Gastroesophageal sphincter (tissue), 3 donors: ENCODE measurements at regions not wholly inside any gene's neighbourhood (a gene's known extent, or its start where the extent isn't known, plus 50 kb on each side); places are given as distances from the start of the nearest gene placed in this dataset.

Source experiments
- EP300 ChIP-seq: sonication (generic); formaldehyde crosslinking; IDR thresholded peaks from one replicate; pipeline ENCODE4 v1.6.1; 2017; ENCODE audit warnings: antibody characterized with exemption, mild to moderate bottlenecking
- POLR2A ChIP-seq, 2 donors: fragments of 450-650 bp; IDR thresholded peaks; one replicate each; pipeline ENCODE4 v1.6.1; 2017; ENCODE audit warnings: antibody characterized with exemption in 2 of 2, mild to moderate bottlenecking in 2 of 2, moderate library complexity in 1 of 2
- POLR2AphosphoS5 ChIP-seq: sonication (generic); formaldehyde crosslinking; IDR thresholded peaks from one replicate; pipeline ENCODE4 v1.6.1; 2017; ENCODE audit warnings: antibody characterized with exemption
- TF ChIP-seq, protein P1 (sequence below), 4 experiments: fragments of 200-600 bp in 2 of 4; fragments of 450-650 bp in 2 of 4; sonication (generic) in 1 of 4; IDR thresholded peaks; one replicate each; pipeline ENCODE4 v1.5.1; 2017 to 2019; ENCODE audit warnings: antibody characterized with exemption in 4 of 4, mild to moderate bottlenecking in 2 of 4, moderate library complexity in 2 of 4

- TF ChIP-seq, protein P1, sequence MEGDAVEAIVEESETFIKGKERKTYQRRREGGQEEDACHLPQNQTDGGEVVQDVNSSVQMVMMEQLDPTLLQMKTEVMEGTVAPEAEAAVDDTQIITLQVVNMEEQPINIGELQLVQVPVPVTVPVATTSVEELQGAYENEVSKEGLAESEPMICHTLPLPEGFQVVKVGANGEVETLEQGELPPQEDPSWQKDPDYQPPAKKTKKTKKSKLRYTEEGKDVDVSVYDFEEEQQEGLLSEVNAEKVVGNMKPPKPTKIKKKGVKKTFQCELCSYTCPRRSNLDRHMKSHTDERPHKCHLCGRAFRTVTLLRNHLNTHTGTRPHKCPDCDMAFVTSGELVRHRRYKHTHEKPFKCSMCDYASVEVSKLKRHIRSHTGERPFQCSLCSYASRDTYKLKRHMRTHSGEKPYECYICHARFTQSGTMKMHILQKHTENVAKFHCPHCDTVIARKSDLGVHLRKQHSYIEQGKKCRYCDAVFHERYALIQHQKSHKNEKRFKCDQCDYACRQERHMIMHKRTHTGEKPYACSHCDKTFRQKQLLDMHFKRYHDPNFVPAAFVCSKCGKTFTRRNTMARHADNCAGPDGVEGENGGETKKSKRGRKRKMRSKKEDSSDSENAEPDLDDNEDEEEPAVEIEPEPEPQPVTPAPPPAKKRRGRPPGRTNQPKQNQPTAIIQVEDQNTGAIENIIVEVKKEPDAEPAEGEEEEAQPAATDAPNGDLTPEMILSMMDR (IDR thresholded peaks at IDR 0.05), result no peak
- TF ChIP-seq POLR2AphosphoS5 (no peak), POLR2A (IDR thresholded peaks at IDR 0.05) (no peak), EP300 (no peak)
Measured at GRCh38 chrX:39739585-39739984, 358.2 kb downstream of the BCOR start.
